Keratinocyte (primary cell): ENCODE measurements at regions not wholly inside any gene's neighbourhood (a gene's known extent, or its start where the extent isn't known, plus 50 kb on each side); places are given as distances from the start of the nearest gene placed in this dataset.

Experiments
- DNase-seq: peaks from one replicate; pipeline ENCODE4 v3.0.0-alpha.2; 2011; ENCODE audit warnings: low read depth, missing footprints, low spot score
- FAIRE-seq: peaks from 2 replicates; lab custom pipeline; 2011; peaks lifted over from hg19 to GRCh38; lab: Jason Lieb, UNC
- H2AFZ ChIP-seq: 2 replicates; pipeline ENCODE4 v1.6.0; 2012; ENCODE audit warnings: low read length, control low read depth, inconsistent platforms; ENCODE audit not compliant: control insufficient read depth
- H3K27ac ChIP-seq: 2 replicates; pipeline ENCODE4 v1.5.1; 2011; ENCODE audit warnings: low read length; ENCODE audit not compliant: control insufficient read depth, insufficient read depth
- H3K27me3 ChIP-seq: 3 replicates; pipeline ENCODE4 v1.6.0; 2011; ENCODE audit warnings: low read length; ENCODE audit not compliant: control insufficient read depth, insufficient read depth; ENCODE audit errors: extremely low read depth
- H3K36me3 ChIP-seq, 2 experiments: 2 replicates in 1 of 2; 3 replicates in 1 of 2; pipeline ENCODE4 v1.5.1; 2011; ENCODE audit warnings: low read length in 2 of 2, mild to moderate bottlenecking in 1 of 2; ENCODE audit not compliant: control insufficient read depth in 2 of 2, insufficient read depth in 2 of 2; ENCODE audit errors: extremely low read depth in 1 of 2
- H3K4me1 ChIP-seq: 3 replicates; pipeline ENCODE4 v1.5.1; 2011; ENCODE audit warnings: low read length; ENCODE audit not compliant: control insufficient read depth, insufficient read depth; ENCODE audit errors: extremely low read depth
- H3K4me2 ChIP-seq: 3 replicates; pipeline ENCODE4 v1.6.0; 2011; ENCODE audit warnings: low read depth, low read length; ENCODE audit not compliant: control insufficient read depth, insufficient read depth; ENCODE audit errors: extremely low read depth
- H3K4me3 ChIP-seq, 3 experiments: fragments of 200-600 bp in 1 of 3; sonication (generic) in 1 of 3; 2 replicates in 2 of 3; 3 replicates in 1 of 3; pipeline ENCODE4 v1.5.1; 2011 to 2016; ENCODE audit warnings: low read length in 3 of 3, mild to moderate bottlenecking in 3 of 3, control low read depth in 2 of 3, inconsistent platforms in 1 of 3, low read depth in 1 of 3, mixed read lengths in 1 of 3, mixed run types in 1 of 3, moderate library complexity in 1 of 3; ENCODE audit not compliant: control insufficient read depth in 2 of 3, insufficient read depth in 2 of 3; ENCODE audit errors: extremely low read depth in 1 of 3
- H3K79me2 ChIP-seq: 2 replicates; pipeline ENCODE4 v1.6.0; 2012; ENCODE audit warnings: low read length; ENCODE audit not compliant: control insufficient read depth, insufficient read depth
- H3K9ac ChIP-seq: 3 replicates; pipeline ENCODE4 v1.6.0; 2011; ENCODE audit warnings: low read length; ENCODE audit not compliant: control insufficient read depth, insufficient read depth; ENCODE audit errors: extremely low read depth
- H3K9me1 ChIP-seq: 3 replicates; pipeline ENCODE4 v1.6.0; 2011; ENCODE audit warnings: low read length; ENCODE audit not compliant: control insufficient read depth, insufficient read depth; ENCODE audit errors: extremely low read depth
- H3K9me3 ChIP-seq: 2 replicates; pipeline ENCODE4 v1.5.1; 2012; ENCODE audit warnings: low read depth, low read length; ENCODE audit not compliant: control insufficient read depth
- H4K20me1 ChIP-seq: 3 replicates; pipeline ENCODE4 v1.6.0; 2011; ENCODE audit warnings: low read length; ENCODE audit not compliant: control insufficient read depth, insufficient read depth; ENCODE audit errors: extremely low read depth
- CTCF ChIP-seq, 3 experiments: IDR thresholded peaks in 1 of 3; conservative IDR thresholded peaks in 1 of 3; optimal IDR thresholded peaks in 1 of 3; 2 replicates in 2 of 3; 3 replicates in 1 of 3; pipeline versions ENCODE3 to v1.5.1; 2011; ENCODE audit warnings: low read length in 3 of 3, mild to moderate bottlenecking in 3 of 3, moderate library complexity in 2 of 3, control low read depth in 1 of 3, inconsistent platforms in 1 of 3; ENCODE audit not compliant: insufficient read depth in 2 of 3; ENCODE audit errors: extremely low read depth in 1 of 3
- EZH2 ChIP-seq: IDR thresholded peaks from one replicate; pipeline ENCODE4 v1.6.1; 2012; ENCODE audit warnings: inconsistent platforms, mild to moderate bottlenecking, low read length, moderate library complexity
- dilution Hi-C: fragments of 300-500 bp; cut with MboI; formaldehyde crosslinking; loops from one replicate; pipeline ENCODE4 v1.7.0; 2020; ENCODE audit warnings: low sequenced_read_pairs; ENCODE audit not compliant: extremely low pct_ligation_motif_present

DNA sequence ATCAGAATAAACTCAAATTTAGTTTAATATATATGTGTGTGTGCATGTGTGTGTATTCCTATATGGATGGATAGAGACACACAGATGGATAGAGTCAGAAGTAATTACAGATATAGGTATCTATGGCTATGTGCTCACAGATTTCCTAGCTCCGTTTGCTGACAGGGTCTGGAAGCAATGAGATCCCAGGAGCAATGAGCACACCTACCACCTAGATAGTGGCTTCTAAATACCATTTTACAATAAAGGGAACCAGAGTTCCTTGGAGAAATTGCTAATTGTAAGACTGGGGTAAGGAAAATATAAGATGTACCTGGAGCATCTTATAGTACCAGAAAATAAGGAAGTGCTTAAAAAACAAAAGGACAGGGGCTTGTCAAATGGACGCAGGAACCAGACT lies 196.2 kb upstream of the PRDM1 start:
- H3K27me3 ChIP-seq: no peaks in the 10 kb centered on the region
- H3K9me1 ChIP-seq: no peaks in the 10 kb centered on the region
- H3K79me2 ChIP-seq: no peaks in the 10 kb centered on the region
- H3K4me2 ChIP-seq: no peak overlapping the region
- TF ChIP-seq EZH2: no peak
- TF ChIP-seq CTCF (optimal IDR thresholded peaks at IDR 0.05 in 1 of 3, IDR thresholded peaks at IDR 0.05 in 1 of 3, conservative IDR thresholded peaks at IDR 0.05 in 1 of 3; ENCODE audit: extremely low read depth in 1 of 3, insufficient read depth in 2 of 3, low read length in 3 of 3): no peak
- H3K4me3 ChIP-seq: no peak overlapping the region
- DNase-seq: no peak
- dilution Hi-C loops: no loop called here
- peaks cover 3% of the 10 kb centered on the region for H3K4me1 ChIP-seq
- H3K36me3 ChIP-seq: no peaks in the 10 kb centered on the region
- no peak overlapping the region for H3K27ac ChIP-seq
- no peak overlapping the region for H2AFZ ChIP-seq
- FAIRE-seq: no peak
- H4K20me1 ChIP-seq: no peaks in the 10 kb centered on the region
- no peaks in the 10 kb centered on the region for H3K9me3 ChIP-seq
- H3K9ac ChIP-seq: no peak overlapping the region

DNA sequence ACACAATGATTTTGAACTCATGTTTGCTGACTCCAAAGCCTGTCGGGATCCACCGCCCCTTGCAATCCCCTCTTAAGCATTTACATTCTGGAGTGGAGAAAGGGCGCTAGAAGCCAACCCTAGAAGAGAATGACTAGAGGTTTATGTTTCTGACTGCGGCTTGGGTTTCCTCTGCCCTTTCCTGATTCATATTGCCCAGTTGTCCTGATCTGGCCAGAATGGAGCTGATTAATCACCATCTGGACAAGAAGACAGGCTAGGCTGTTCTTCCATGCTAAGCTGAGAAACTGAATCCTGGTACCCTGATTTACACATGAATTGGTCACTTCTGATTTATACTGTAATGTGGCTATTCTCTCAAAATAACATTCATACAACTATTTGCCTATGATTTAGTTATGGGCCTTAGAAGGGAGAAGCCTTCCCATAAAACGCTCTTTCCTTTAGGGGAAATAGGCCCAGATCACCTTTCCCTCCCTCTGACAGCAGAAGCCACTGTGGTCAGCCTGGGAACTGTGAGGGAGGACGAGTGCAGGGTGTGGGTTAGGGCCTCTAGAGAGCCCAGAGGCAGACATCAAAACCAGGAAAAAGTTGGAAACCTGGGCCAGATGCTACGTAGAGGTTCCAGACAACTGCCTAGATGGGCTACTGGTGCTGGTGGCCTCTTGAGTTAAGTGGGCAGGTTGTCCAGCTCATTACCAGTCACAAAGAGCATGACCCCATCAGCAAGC lies 199.2 kb upstream of the PRDM1 start:
- peaks cover 3% of the 10 kb centered on the region for H3K4me1 ChIP-seq
- no peak overlapping the region for H3K9ac ChIP-seq
- H3K27ac ChIP-seq: no peak overlapping the region
- dilution Hi-C loops: no loop called here
- FAIRE-seq (no peak), DNase-seq (no peak)
- no peaks in the 10 kb centered on the region for H3K79me2 ChIP-seq
- no peaks in the 10 kb centered on the region for H3K36me3 ChIP-seq
- no peak overlapping the region for H3K4me2 ChIP-seq
- H3K9me1 ChIP-seq: no peaks in the 10 kb centered on the region
- no peaks in the 10 kb centered on the region for H3K9me3 ChIP-seq
- H3K4me3 ChIP-seq: no peak overlapping the region
- no peaks in the 10 kb centered on the region for H4K20me1 ChIP-seq
- no peak overlapping the region for H2AFZ ChIP-seq
- no peaks in the 10 kb centered on the region for H3K27me3 ChIP-seq
- TF ChIP-seq EZH2: no peak
- TF ChIP-seq CTCF (optimal IDR thresholded peaks at IDR 0.05 in 1 of 3, IDR thresholded peaks at IDR 0.05 in 1 of 3, conservative IDR thresholded peaks at IDR 0.05 in 1 of 3; ENCODE audit: extremely low read depth in 1 of 3, insufficient read depth in 2 of 3, low read length in 3 of 3): no peak
